Pons (tissue), 1 donor: ENCODE measurements at regions not wholly inside any gene's neighbourhood (a gene's known extent, or its start where the extent isn't known, plus 50 kb on each side); places are given as distances from the start of the nearest gene placed in this dataset.

ENCODE experiments used
- DNase-seq: peaks from one replicate; pipeline ENCODE4 v3.0.0-alpha.2; 2016; ENCODE audit warnings: low spot score

GRCh38 chr12:94749455-94749854 lies 99.1 kb upstream of the TMCC3 start:
- DNase-seq, result no peak

- DNase-seq, result no peak
Measured at GRCh38 chr12:94748726-94749421, 98.5 kb upstream of the TMCC3 start.

- peak; percentile 26 for DNase-seq
Measured at GRCh38 chr12:94745562-94745961, 95.2 kb upstream of the TMCC3 start.

GRCh38 chr12:94743174-94743573 lies 92.8 kb upstream of the TMCC3 start:
- DNase-seq, result no peak

GRCh38 chr12:94740601-94741362 lies 90.4 kb upstream of the TMCC3 start:
- no peak for DNase-seq

- DNase-seq, result no peak
Measured at GRCh38 chr12:94736820-94737219, 86.5 kb upstream of the TMCC3 start.

GRCh38 chr12:94736004-94736403 lies 85.6 kb upstream of the TMCC3 start:
- no peak for DNase-seq

GRCh38 chr12:94733727-94734126 lies 83.4 kb upstream of the TMCC3 start:
- no peak for DNase-seq

GRCh38 chr12:94732367-94732990 lies 82.1 kb upstream of the TMCC3 start:
- DNase-seq, result peak; percentile 74

GRCh38 chr12:94731733-94732360 lies 81.5 kb upstream of the TMCC3 start:
- DNase-seq, result no peak

- no peak for DNase-seq
Measured at GRCh38 chr12:94730847-94731246, 80.5 kb upstream of the TMCC3 start.

- DNase-seq, result no peak
Measured at GRCh38 chr12:94726236-94726835, 76.0 kb upstream of the TMCC3 start.

- peak; percentile 32 for DNase-seq
Measured at GRCh38 chr12:94725375-94726168, 75.2 kb upstream of the TMCC3 start.

- no peak for DNase-seq
Measured at GRCh38 chr12:94722664-94723063, 72.3 kb upstream of the TMCC3 start.

- DNase-seq, result no peak
Measured at GRCh38 chr12:94721173-94721572, 70.8 kb upstream of the TMCC3 start.

GRCh38 chr12:94718114-94718513 lies 67.8 kb upstream of the TMCC3 start:
- no peak for DNase-seq

GRCh38 chr12:94717656-94718055 lies 67.3 kb upstream of the TMCC3 start:
- DNase-seq, result no peak

- no peak for DNase-seq
Measured at GRCh38 chr12:94717108-94717507, 66.8 kb upstream of the TMCC3 start.

GRCh38 chr12:94716339-94716738 lies 66.0 kb upstream of the TMCC3 start:
- no peak for DNase-seq

- DNase-seq, result no peak
Measured at GRCh38 chr12:94714378-94715114, 64.2 kb upstream of the TMCC3 start.
